Neural cell (in vitro differentiated cells): ENCODE measurements at regions not wholly inside any gene's neighbourhood (a gene's known extent, or its start where the extent isn't known, plus 50 kb on each side); places are given as distances from the start of the nearest gene placed in this dataset.

Source experiments
- H2AFZ ChIP-seq: fragments of 200-600, 300-800 bp; sonication (generic), shearing (Covaris generic); 2 replicates; pipeline ENCODE4 v1.6.0; 2014; ENCODE audit warnings: low read depth, mild to moderate bottlenecking, antibody characterized with exemption, low read length, moderate library complexity
- H3F3A ChIP-seq: fragments of 200-600 bp; shearing (Covaris generic); 2 replicates; pipeline ENCODE4 v1.6.1; 2016; ENCODE audit warnings: mild to moderate bottlenecking, moderate library complexity, mixed read lengths, antibody characterized with exemption, low read length; ENCODE audit not compliant: insufficient read depth, poor library complexity, severe bottlenecking
- H3K27ac ChIP-seq: fragments of 200-600, 300-800 bp; sonication (generic), shearing (Covaris generic); 2 replicates; pipeline ENCODE4 v1.5.1; 2014; ENCODE audit warnings: mild to moderate bottlenecking, low read length, moderate library complexity
- H3K27me3 ChIP-seq: fragments of 300-800, 200-600 bp; sonication (generic), shearing (Covaris generic); 2 replicates; pipeline ENCODE4 v1.6.0; 2014; ENCODE audit warnings: mild to moderate bottlenecking, low read depth, low read length, moderate library complexity; ENCODE audit not compliant: insufficient read depth
- H3K36me3 ChIP-seq: fragments of 300-800, 200-600 bp; sonication (generic), shearing (Covaris generic); 2 replicates; pipeline ENCODE4 v1.5.1; 2014; ENCODE audit warnings: mild to moderate bottlenecking, antibody characterized with exemption, low read length, moderate library complexity; ENCODE audit not compliant: insufficient read depth
- H3K4me2 ChIP-seq: fragments of 300-800, 200-600 bp; sonication (generic), shearing (Covaris generic); 2 replicates; pipeline ENCODE4 v1.6.0; 2014; ENCODE audit warnings: mild to moderate bottlenecking, low read length
- H3K4me3 ChIP-seq: fragments of 300-800, 200-600 bp; sonication (generic), shearing (Covaris generic); 2 replicates; pipeline ENCODE4 v1.5.1; 2014; ENCODE audit warnings: mild to moderate bottlenecking, low read length, moderate library complexity
- H3K79me2 ChIP-seq: fragments of 200-600 bp; shearing (Covaris generic); replicated peaks from 2 replicates; pipeline ENCODE4 v1.6.0; 2014; ENCODE audit warnings: mild to moderate bottlenecking, low read length, moderate library complexity; ENCODE audit not compliant: insufficient read depth
- H3K9ac ChIP-seq: fragments of 300-800, 200-600 bp; sonication (generic), shearing (Covaris generic); 2 replicates; pipeline ENCODE4 v1.6.1; 2016; ENCODE audit warnings: mild to moderate bottlenecking, low read length, mixed read lengths
- H3K9me2 ChIP-seq: fragments of 200-600 bp; shearing (Covaris generic); 2 replicates; pipeline ENCODE4 v1.6.1; 2016; ENCODE audit warnings: mild to moderate bottlenecking, low read length, mixed read lengths; ENCODE audit not compliant: insufficient read depth
- H3K9me3 ChIP-seq: fragments of 200-600, 300-800 bp; sonication (generic), shearing (Covaris generic); 2 replicates; pipeline ENCODE4 v1.6.1; 2016; ENCODE audit warnings: mild to moderate bottlenecking, mixed run types, low read length, moderate library complexity, mixed read lengths
- H4K20me1 ChIP-seq: fragments of 200-600 bp; shearing (Covaris generic); 2 replicates; pipeline ENCODE4 v1.6.1; 2016; ENCODE audit warnings: mild to moderate bottlenecking, mixed run types; ENCODE audit not compliant: insufficient read depth
- CTCF ChIP-seq: fragments of 450-650 bp; IDR thresholded peaks from 2 replicates; pipeline ENCODE4 v1.5.1; 2014; ENCODE audit warnings: antibody characterized with exemption, mild to moderate bottlenecking, moderate library complexity; ENCODE audit not compliant: poor library complexity, severe bottlenecking
- EP300 ChIP-seq: fragments of 450-650 bp; conservative IDR thresholded peaks from 2 replicates; pipeline ENCODE4 v1.6.1; 2014; ENCODE audit warnings: antibody characterized with exemption, mild to moderate bottlenecking, moderate library complexity; ENCODE audit not compliant: poor library complexity, severe bottlenecking
- EZH2 ChIP-seq: fragments of 200-600, 300-800 bp; shearing (Covaris generic), sonication (generic); IDR thresholded peaks from 2 replicates; pipeline ENCODE4 v1.6.1; 2014; ENCODE audit warnings: antibody characterized with exemption, low read length, borderline replicate concordance, mild to moderate bottlenecking; ENCODE audit not compliant: insufficient read depth, poor library complexity, severe bottlenecking
- MXI1 ChIP-seq: fragments of 450-650 bp; conservative IDR thresholded peaks from 2 replicates; pipeline ENCODE4 v1.6.1; 2014; ENCODE audit warnings: antibody characterized with exemption, mild to moderate bottlenecking; ENCODE audit not compliant: poor library complexity, severe bottlenecking
- POLR2AphosphoS5 ChIP-seq: IDR thresholded peaks from 2 replicates; pipeline ENCODE4 v1.6.1; 2012
- RAD21 ChIP-seq: fragments of 450-650 bp; conservative IDR thresholded peaks from 2 replicates; pipeline ENCODE4 v1.6.1; 2014; ENCODE audit warnings: antibody characterized with exemption, mild to moderate bottlenecking, moderate library complexity
- REST ChIP-seq: IDR thresholded peaks from 2 replicates; pipeline ENCODE4 v1.6.1; 2012; ENCODE audit warnings: borderline replicate concordance
- SMC3 ChIP-seq: fragments of 450-650 bp; conservative IDR thresholded peaks from 2 replicates; pipeline ENCODE4 v1.6.1; 2014; ENCODE audit warnings: antibody characterized with exemption, mild to moderate bottlenecking, moderate library complexity; ENCODE audit not compliant: poor library complexity
- TAF1 ChIP-seq: IDR thresholded peaks from 2 replicates; pipeline ENCODE4 v1.6.1; 2012; ENCODE audit warnings: low read depth

GRCh38 chr4:14879683-14880082 lies 122.6 kb upstream of the CPEB2 start:
- H3K27ac ChIP-seq = no peak overlapping the region
- H3K4me3 ChIP-seq = no peak overlapping the region
- H4K20me1 ChIP-seq = no peaks in the 10 kb centered on the region
- no peaks in the 10 kb centered on the region for H3K9me3 ChIP-seq
- no peak overlapping the region for H3K9ac ChIP-seq
- no peaks in the 10 kb centered on the region for H3K27me3 ChIP-seq
- H2AFZ ChIP-seq = no peak overlapping the region
- H3F3A ChIP-seq = no peaks in the 10 kb centered on the region
- H3K79me2 ChIP-seq = no peaks in the 10 kb centered on the region
- no peak overlapping the region for H3K4me2 ChIP-seq
- no peak for TF ChIP-seq REST
- no peak for TF ChIP-seq CTCF
- no peak for TF ChIP-seq TAF1
- no peak for TF ChIP-seq RAD21
- no peak for TF ChIP-seq POLR2AphosphoS5
- TF ChIP-seq EZH2 = no peak
- no peak for TF ChIP-seq MXI1
- no peaks in the 10 kb centered on the region for H3K36me3 ChIP-seq
- H3K9me2 ChIP-seq = no peaks in the 10 kb centered on the region

GRCh38 chr4:14880805-14881204 lies 121.5 kb upstream of the CPEB2 start:
- no peak for TF ChIP-seq EP300
- Histone ChIP-seq H3K27ac (no peak overlapping the region), H3K4me2 (no peak overlapping the region), H4K20me1 (no peaks in the 10 kb centered on the region), H3K4me3 (no peak overlapping the region), H3K79me2 (no peaks in the 10 kb centered on the region), H2AFZ (no peak overlapping the region), H3F3A (no peaks in the 10 kb centered on the region), H3K36me3 (no peaks in the 10 kb centered on the region), H3K27me3 (no peaks in the 10 kb centered on the region), H3K9me3 (no peaks in the 10 kb centered on the region), H3K9ac (no peak overlapping the region), H3K9me2 (no peaks in the 10 kb centered on the region)

- H2AFZ ChIP-seq = no peak overlapping the region
- no peaks in the 10 kb centered on the region for H3K79me2 ChIP-seq
- no peaks in the 10 kb centered on the region for H3K36me3 ChIP-seq
- H3K9ac ChIP-seq = no peak overlapping the region
- no peak overlapping the region for H3K27ac ChIP-seq
- H3K9me2 ChIP-seq = no peaks in the 10 kb centered on the region
- TF ChIP-seq TAF1 = no peak
- no peak for TF ChIP-seq RAD21
- TF ChIP-seq SMC3 = no peak
- TF ChIP-seq MXI1 = no peak
- TF ChIP-seq CTCF = no peak
- no peak for TF ChIP-seq POLR2AphosphoS5
- TF ChIP-seq REST = no peak
- TF ChIP-seq EZH2 = no peak
- no peak for TF ChIP-seq EP300
- H3K4me3 ChIP-seq = no peak overlapping the region
- H3F3A ChIP-seq = no peaks in the 10 kb centered on the region
- no peaks in the 10 kb centered on the region for H4K20me1 ChIP-seq
- no peaks in the 10 kb centered on the region for H3K9me3 ChIP-seq
- H3K27me3 ChIP-seq = no peaks in the 10 kb centered on the region
- H3K4me2 ChIP-seq = no peak overlapping the region
These were observed 119.1 kb upstream of the CPEB2 start for GRCh38 chr4:14883166-14883565.
